ENCODE measurements at regions not wholly inside any gene's neighbourhood (a gene's known extent, or its start where the extent isn't known, plus 50 kb on each side); places are given as distances from the start of the nearest gene placed in this dataset.
A peak's percentile ranks its signal among the peaks of the same experiment; 100 is the strongest.

DNA sequence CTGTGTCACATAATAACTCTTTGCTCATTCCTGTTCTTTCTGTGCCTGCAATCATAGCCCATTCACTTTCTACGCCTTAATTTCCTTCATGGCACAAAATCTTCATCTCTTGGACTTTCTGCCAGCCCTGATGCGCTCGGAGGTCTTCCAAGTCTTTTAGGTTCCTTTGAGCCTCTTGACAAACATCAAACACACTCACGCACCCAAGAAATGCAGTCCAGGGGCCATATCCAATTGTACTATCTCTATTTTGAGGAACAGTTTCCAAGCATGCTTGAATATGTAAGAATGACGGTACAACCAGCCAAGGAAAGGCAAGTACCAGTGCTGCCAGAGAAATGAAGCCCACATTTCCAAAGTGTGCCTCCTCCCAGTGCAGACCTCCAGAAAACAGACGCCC, 234.1 kb downstream of the MEX3B start:
- Histone ChIP-seq H2AFZ (ENCODE audit: low read depth) (no peak overlapping the region), H3K9me2 (no peaks in the 10 kb centered on the region; the same call in 1 of the 2 replicates), H3F3A (replicated peaks; ENCODE audit: insufficient read depth) (no peaks in the 10 kb centered on the region), H3K9me3 (no peaks in the 10 kb centered on the region), H3K27ac (ENCODE audit: low read depth in 2 of 2, low read length in 1 of 2) (no peak overlapping the region), H3K36me3 (replicated peaks in 1 of 2; ENCODE audit: control insufficient read depth in 1 of 2, insufficient read depth in 2 of 2, low read length in 1 of 2) (no peaks in the 10 kb centered on the region), H3K79me2 (ENCODE audit: insufficient read depth) (no peaks in the 10 kb centered on the region), H3K4me3 (ENCODE audit: low read depth in 2 of 2, low read length in 1 of 2) (no peak overlapping the region), H3K27me3 (ENCODE audit: insufficient read depth) (no peaks in the 10 kb centered on the region), H3K4me1 (ENCODE audit: control insufficient read depth in 1 of 2, insufficient read depth in 2 of 2, low read depth in 1 of 2, low read length in 1 of 2) (no peaks in the 10 kb centered on the region; a peak in 1 of 4 replicates), H3K4me2 (no peak overlapping the region), H4K20me1 (ENCODE audit: insufficient read depth) (no peaks in the 10 kb centered on the region), H3K9ac (no peak overlapping the region)
- ChIA-PET POLR2A (no interaction called here), CTCF (interaction anchor here (1.5 kb wide), 1 partner anchor 128 kb away, joined by 3 read pairs; no protein-coding TSS in a partner anchor)
- no peak for DNase-seq
- no peak for TF ChIP-seq FOSL2 (IDR thresholded peaks at IDR 0.05; ENCODE audit: borderline replicate concordance, low read depth)
- TF ChIP-seq MEF2A (IDR thresholded peaks at IDR 0.05; ENCODE audit: borderline replicate concordance, low read depth): no peak
- TF ChIP-seq SIN3A (IDR thresholded peaks at IDR 0.05; ENCODE audit: borderline replicate concordance, low read depth, low read length): no peak
- TF ChIP-seq YY1 (IDR thresholded peaks at IDR 0.05; ENCODE audit: low read depth): no peak
- TF ChIP-seq MXI1 (IDR thresholded peaks at IDR 0.05; ENCODE audit: low read depth, low read length): no peak
- TF ChIP-seq TCF12 (IDR thresholded peaks at IDR 0.05): no peak
- no peak for TF ChIP-seq EZH2phosphoT487 (IDR thresholded peaks at IDR 0.05; ENCODE audit: borderline replicate concordance, low read depth)
- TF ChIP-seq FOXM1 (IDR thresholded peaks at IDR 0.05; ENCODE audit: low read depth): no peak
- no peak for TF ChIP-seq EP300 (IDR thresholded peaks at IDR 0.05; ENCODE audit: borderline replicate concordance in 1 of 2, low read depth in 1 of 2, low read length in 1 of 2)
- no peak for TF ChIP-seq RXRA (IDR thresholded peaks at IDR 0.05; ENCODE audit: borderline replicate concordance, low read depth)
- WGBS (ENCODE audit: low lambda C conversion rate): 47% methylated on average over 5 of the region's 6 CpGs

DNA sequence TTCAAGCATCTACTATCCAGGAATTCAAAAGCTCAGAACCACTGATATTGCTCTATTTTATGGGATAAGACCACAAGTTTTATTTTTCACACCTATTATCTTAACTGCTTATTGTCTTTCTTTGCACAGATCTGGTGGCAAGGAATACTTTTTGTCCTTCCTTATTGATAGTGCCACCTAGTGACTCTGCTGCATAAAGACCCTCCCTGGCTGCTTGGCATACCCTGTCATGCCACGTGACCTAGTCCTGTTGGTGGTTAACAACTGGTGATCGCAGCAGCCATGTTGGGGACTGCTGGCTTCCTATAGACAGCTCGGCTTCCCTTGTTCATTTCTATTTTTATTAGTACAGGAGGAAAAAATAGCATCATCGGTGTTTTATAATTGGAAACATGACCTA, 236.3 kb downstream of the MEX3B start:
- CTCF ChIA-PET: interaction anchor here (0.8 to 2.7 kb wide), 8 partner anchors 14 to 399 kb away, joined by 3 to 17 read pairs (median 4); no protein-coding TSS in a partner anchor
- peak; percentile 33 for DNase-seq

More for the DNA sequence above, 236.3 kb downstream of the MEX3B start:
- POLR2A ChIA-PET: no interaction called here
- Histone ChIP-seq H3K9me2 (no peaks in the 10 kb centered on the region), H3F3A (replicated peaks; ENCODE audit: insufficient read depth) (no peaks in the 10 kb centered on the region), H3K27ac (ENCODE audit: low read depth in 2 of 2, low read length in 1 of 2) (no peak overlapping the region), H4K20me1 (ENCODE audit: insufficient read depth) (no peaks in the 10 kb centered on the region), H3K27me3 (ENCODE audit: insufficient read depth) (no peaks in the 10 kb centered on the region), H3K36me3 (replicated peaks in 1 of 2; ENCODE audit: control insufficient read depth in 1 of 2, insufficient read depth in 2 of 2, low read length in 1 of 2) (no peaks in the 10 kb centered on the region), H2AFZ (ENCODE audit: low read depth) (no peak overlapping the region), H3K4me2 (no peak overlapping the region), H3K79me2 (ENCODE audit: insufficient read depth) (no peaks in the 10 kb centered on the region), H3K4me3 (ENCODE audit: low read depth in 2 of 2, low read length in 1 of 2) (no peak overlapping the region), H3K9ac (no peak overlapping the region), H3K9me3 (no peaks in the 10 kb centered on the region), H3K4me1 (ENCODE audit: control insufficient read depth in 1 of 2, insufficient read depth in 2 of 2, low read depth in 1 of 2, low read length in 1 of 2) (no peaks in the 10 kb centered on the region; a peak in 1 of 4 replicates)
- 53% methylated on average over 4 of the region's 4 CpGs for WGBS (ENCODE audit: low lambda C conversion rate)
- peak; percentile 64 for TF ChIP-seq RAD21 (IDR thresholded peaks at IDR 0.05; ENCODE audit: low read length)
- TF ChIP-seq ELF1 (IDR thresholded peaks at IDR 0.05): no peak
- TF ChIP-seq, protein P1, sequence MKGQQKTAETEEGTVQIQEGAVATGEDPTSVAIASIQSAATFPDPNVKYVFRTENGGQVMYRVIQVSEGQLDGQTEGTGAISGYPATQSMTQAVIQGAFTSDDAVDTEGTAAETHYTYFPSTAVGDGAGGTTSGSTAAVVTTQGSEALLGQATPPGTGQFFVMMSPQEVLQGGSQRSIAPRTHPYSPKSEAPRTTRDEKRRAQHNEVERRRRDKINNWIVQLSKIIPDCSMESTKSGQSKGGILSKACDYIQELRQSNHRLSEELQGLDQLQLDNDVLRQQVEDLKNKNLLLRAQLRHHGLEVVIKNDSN (IDR thresholded peaks at IDR 0.05; ENCODE audit: borderline replicate concordance, low read depth): 0 out of 2 replicates have a peak, but pooled peaks have one; percentile 8
- TF ChIP-seq, protein P2, sequence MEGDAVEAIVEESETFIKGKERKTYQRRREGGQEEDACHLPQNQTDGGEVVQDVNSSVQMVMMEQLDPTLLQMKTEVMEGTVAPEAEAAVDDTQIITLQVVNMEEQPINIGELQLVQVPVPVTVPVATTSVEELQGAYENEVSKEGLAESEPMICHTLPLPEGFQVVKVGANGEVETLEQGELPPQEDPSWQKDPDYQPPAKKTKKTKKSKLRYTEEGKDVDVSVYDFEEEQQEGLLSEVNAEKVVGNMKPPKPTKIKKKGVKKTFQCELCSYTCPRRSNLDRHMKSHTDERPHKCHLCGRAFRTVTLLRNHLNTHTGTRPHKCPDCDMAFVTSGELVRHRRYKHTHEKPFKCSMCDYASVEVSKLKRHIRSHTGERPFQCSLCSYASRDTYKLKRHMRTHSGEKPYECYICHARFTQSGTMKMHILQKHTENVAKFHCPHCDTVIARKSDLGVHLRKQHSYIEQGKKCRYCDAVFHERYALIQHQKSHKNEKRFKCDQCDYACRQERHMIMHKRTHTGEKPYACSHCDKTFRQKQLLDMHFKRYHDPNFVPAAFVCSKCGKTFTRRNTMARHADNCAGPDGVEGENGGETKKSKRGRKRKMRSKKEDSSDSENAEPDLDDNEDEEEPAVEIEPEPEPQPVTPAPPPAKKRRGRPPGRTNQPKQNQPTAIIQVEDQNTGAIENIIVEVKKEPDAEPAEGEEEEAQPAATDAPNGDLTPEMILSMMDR (IDR thresholded peaks at IDR 0.05): peak; percentile 45; the same call in 1 of the 2 replicates
- peak; percentile 43 for TF ChIP-seq SMC3 (IDR thresholded peaks at IDR 0.05; ENCODE audit: low read depth, low read length)
